LNCaP clone FGC (cell line): ENCODE measurements at regions not wholly inside any gene's neighbourhood (a gene's known extent, or its start where the extent isn't known, plus 50 kb on each side); places are given as distances from the start of the nearest gene placed in this dataset.

Source experiments
- DNase-seq: peaks from one replicate; pipeline ENCODE4 v3.0.0-alpha.2; 2011; ENCODE audit warnings: low read depth
- H3K4me3 ChIP-seq: 2 replicates; pipeline ENCODE4 v1.5.1; 2011; ENCODE audit warnings: mild to moderate bottlenecking, low read depth, low read length, control low read depth
- TF ChIP-seq, protein P1 (sequence below): IDR thresholded peaks from 2 replicates; pipeline ENCODE4 v1.5.1; 2012; ENCODE audit warnings: mild to moderate bottlenecking; ENCODE audit not compliant: control insufficient read depth, insufficient read depth; ENCODE audit errors: extremely low read depth

DNA sequence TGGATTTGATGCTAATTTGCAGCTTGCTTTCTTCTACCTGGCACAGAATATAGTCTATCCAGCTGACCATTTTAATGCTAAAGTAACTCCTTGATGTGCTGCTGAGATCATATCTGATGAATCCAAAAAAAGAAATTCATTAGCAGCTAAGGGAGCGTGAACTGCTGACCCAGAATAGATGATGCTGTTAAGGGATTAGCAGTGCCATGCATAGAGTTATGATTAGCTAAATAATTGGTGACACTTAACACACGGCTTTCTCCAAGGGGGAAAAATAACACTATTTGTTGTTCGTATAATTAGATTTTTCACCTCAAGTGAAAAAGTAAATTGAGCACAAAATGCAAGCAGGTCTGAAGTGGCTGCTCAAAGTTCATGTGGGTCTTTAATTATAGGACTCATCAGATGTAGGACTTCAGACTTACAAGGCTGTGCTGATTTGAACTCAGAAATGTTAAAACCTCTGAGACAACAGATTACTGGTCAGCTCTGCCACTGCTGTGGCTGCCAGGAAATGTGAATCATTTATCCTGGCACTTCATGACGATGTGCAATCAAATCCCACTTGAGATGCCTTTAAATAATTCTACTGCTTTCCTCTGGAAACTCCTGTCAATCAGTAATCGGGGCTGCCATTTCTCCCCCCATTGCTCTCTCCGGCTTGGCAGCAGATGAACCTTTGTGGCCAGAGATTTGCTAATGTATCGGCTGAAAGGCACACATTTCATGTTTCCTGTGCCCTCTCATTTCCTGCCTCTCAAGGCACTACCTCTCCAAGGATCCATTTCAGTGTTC is 291.6 kb upstream of the C9orf72 start:
- TF ChIP-seq, protein P1, sequence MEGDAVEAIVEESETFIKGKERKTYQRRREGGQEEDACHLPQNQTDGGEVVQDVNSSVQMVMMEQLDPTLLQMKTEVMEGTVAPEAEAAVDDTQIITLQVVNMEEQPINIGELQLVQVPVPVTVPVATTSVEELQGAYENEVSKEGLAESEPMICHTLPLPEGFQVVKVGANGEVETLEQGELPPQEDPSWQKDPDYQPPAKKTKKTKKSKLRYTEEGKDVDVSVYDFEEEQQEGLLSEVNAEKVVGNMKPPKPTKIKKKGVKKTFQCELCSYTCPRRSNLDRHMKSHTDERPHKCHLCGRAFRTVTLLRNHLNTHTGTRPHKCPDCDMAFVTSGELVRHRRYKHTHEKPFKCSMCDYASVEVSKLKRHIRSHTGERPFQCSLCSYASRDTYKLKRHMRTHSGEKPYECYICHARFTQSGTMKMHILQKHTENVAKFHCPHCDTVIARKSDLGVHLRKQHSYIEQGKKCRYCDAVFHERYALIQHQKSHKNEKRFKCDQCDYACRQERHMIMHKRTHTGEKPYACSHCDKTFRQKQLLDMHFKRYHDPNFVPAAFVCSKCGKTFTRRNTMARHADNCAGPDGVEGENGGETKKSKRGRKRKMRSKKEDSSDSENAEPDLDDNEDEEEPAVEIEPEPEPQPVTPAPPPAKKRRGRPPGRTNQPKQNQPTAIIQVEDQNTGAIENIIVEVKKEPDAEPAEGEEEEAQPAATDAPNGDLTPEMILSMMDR = no peak
- DNase-seq = no peak

DNA sequence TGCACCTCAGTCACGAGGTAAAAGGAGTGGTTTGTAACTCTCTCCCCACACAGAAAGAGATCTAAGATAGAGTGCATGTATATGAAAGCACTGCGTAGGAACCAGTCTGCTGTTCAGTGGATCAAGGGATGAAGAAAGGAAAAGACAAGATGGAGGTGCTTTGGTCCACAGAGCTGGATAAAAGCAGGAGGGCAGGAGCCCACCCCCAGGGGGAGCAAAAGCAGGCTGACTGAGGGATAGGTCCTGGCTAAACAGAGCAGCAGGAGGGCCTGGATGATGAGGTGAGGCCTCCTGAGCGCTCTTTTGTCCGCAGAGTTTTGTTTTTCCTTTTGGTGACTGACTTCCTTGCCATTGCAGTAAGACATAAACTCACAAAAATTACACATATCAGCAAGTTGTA is 293.5 kb upstream of the C9orf72 start:
- H3K4me3 ChIP-seq = no peak overlapping the region
- TF ChIP-seq, protein P1 = no peak
- DNase-seq = no peak

More for the DNA sequence above, 291.6 kb upstream of the C9orf72 start:
- no peak overlapping the region for H3K4me3 ChIP-seq

DNA sequence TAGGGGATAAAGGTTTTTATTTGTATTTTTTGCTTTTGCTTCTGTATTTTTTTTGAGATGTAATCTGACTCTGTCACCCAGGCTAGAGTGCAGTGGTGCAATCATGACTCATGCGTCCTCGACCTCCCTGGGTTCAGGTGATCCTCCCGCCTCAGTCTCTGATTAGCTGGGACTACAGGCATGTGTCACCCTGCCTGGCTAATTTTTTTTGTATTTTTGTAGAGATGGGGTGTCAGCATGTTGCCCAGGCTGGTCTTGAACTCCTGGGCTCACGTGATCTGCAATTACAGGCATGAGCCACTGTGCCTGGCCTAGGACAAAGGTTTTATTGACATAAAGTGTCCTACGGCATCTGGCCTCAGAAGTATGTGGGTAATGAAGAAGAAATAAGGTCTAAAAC is 297.1 kb upstream of the C9orf72 start:
- TF ChIP-seq, protein P1 = no peak
- no peak for DNase-seq
- no peak overlapping the region for H3K4me3 ChIP-seq

DNA sequence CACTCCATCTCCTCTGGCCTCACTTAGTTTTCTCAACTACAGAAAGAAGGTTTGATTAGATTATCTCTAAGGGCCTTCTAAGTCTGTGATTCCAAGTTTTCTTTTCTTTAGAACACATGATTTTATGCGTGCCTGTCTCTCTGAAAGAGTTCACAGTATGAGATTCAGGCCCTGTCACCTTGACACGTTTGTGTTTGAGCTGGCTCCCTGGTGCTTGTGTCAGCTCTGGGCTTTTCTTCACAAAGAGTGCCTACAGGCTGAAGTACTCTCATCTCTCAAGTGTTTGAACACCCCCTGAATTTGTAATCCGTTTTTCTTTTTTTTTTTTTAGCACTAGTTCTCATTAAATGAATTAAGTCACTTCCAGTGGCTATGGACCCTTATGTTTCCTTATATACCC is 306.9 kb upstream of the C9orf72 start:
- H3K4me3 ChIP-seq = no peak overlapping the region
- DNase-seq = no peak
- TF ChIP-seq, protein P1 = no peak

DNA sequence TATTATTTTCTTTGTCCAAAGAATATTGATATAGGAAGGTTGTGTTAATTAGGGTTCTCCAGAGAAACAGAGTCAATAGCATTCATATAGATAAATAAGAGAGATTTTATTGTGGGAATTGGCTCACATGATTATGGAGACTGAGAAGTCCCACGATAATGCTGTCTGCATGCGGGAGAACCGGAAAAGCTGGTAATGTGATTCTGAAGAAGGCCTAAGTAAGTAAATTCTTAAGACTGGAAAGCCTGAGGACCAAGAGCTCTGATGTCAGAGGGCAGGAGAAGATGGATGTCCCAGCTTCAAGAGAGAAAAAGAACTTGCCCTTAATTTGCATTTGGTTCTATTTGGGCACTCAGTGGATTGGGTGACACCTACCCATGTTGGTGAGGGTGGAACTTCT is 307.4 kb upstream of the C9orf72 start:
- peak; percentile 4 for DNase-seq
- TF ChIP-seq, protein P1 = no peak
- no peak overlapping the region for H3K4me3 ChIP-seq

DNA sequence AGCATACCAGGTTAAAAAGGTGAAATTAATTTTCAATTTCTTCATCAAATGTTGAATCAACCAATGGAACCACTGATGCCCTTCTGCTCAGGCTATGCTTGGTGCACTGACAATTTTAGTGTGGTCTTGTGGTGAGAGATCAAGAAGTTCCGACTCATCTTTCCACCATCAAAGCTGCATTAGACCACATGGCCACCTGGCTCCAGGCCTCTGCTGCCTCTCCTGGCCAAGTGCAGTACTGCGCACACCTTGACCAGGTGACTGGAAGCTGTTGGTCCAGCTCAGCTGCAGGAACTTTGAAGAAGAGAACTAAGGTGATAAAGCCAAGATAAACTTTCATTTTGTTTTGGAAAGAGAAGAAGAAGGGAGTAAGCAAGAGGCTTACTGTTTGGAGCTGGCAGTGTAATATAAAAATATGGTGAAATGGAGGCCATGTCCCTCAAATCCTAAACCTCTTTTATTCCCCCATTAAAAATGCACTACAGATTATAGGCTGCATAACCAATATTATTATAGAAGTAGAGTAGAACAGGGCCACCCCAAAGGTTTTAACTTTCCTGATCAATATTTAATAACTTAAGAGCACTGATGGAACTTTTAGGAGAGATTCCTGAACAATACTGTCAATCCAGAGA is 315.5 kb upstream of the C9orf72 start:
- TF ChIP-seq, protein P1 = peak; percentile 72
- peak; percentile 1 for DNase-seq
- no peak overlapping the region for H3K4me3 ChIP-seq
